GM12878 (cell line): ENCODE measurements at regions not wholly inside any gene's neighbourhood (a gene's known extent, or its start where the extent isn't known, plus 50 kb on each side); places are given as distances from the start of the nearest gene placed in this dataset.

Experiments used
- ATAC-seq: fragments of 200-7000 bp; cut with Tn5 transposase; 3 replicates; pipeline ENCODE4 v1.9.1; 2020; ENCODE audit warnings: mild to moderate bottlenecking, moderate library complexity
- BruUV-seq: library from RNA; stranded (reverse); fragments of 400-500 nt; replicated peaks from 2 replicates; lab custom pipeline; 2021; lab: Mats Ljungman, UMichigan
- CTCF ChIA-PET: fragments of 300-600 bp; sonication (Branson Sonifier 250); formaldehyde crosslinking; extraction: SDS; loops from one replicate; lab custom pipeline; 2021; ENCODE audit warnings: inconsistent platforms; lab: Yijun Ruan, JAX
- POLR2A ChIA-PET: fragments of 350-600 bp; formaldehyde crosslinking; extraction: SDS; loops from one replicate; lab custom pipeline; 2021; ENCODE audit warnings: inconsistent platforms; lab: Charles Lee
- RAD21 ChIA-PET: fragments of 300-600 bp; sonication (Branson Sonifier 250); formaldehyde crosslinking; loops from one replicate; lab custom pipeline; 2023; ENCODE audit warnings: antibody characterized with exemption; ENCODE audit not compliant: unreplicated experiment; lab: Charles Lee
- SMC1A ChIA-PET: fragments of 300-600 bp; sonication (Branson Sonifier 250); formaldehyde crosslinking; loops from one replicate; lab custom pipeline; 2023; ENCODE audit not compliant: unreplicated experiment, uncharacterized antibody; lab: Charles Lee
- DNase-seq: peaks from one replicate; pipeline ENCODE4 v3.0.0-alpha.2; 2011; ENCODE audit warnings: low read depth, low spot score
- FAIRE-seq: peaks from 3 replicates; lab custom pipeline; 2011; peaks lifted over from hg19 to GRCh38; lab: Jason Lieb, UNC
- H2AFZ ChIP-seq: 2 replicates; pipeline ENCODE4 v1.6.0; 2011; ENCODE audit warnings: low read depth, low read length, control low read depth; ENCODE audit not compliant: control insufficient read depth
- H3K27ac ChIP-seq: 2 replicates; pipeline ENCODE4 v1.5.1; 2011; ENCODE audit warnings: control low read depth; ENCODE audit not compliant: control insufficient read depth, insufficient read depth
- H3K27me3 ChIP-seq, 2 experiments: replicated peaks in 1 of 2; 2 replicates each; pipeline versions ENCODE4 v1.6.0 to v1.6.1; 2011; ENCODE audit warnings: low read length in 1 of 2; ENCODE audit not compliant: control insufficient read depth in 2 of 2, insufficient read depth in 2 of 2
- H3K36me3 ChIP-seq, 2 experiments: 2 replicates each; pipeline ENCODE4 v1.5.1; 2011; ENCODE audit warnings: low read length in 1 of 2; ENCODE audit not compliant: control insufficient read depth in 2 of 2, insufficient read depth in 2 of 2
- H3K4me1 ChIP-seq: 2 replicates; pipeline ENCODE4 v1.6.1; 2011; ENCODE audit warnings: mild to moderate bottlenecking, low read length, moderate library complexity, mixed read lengths; ENCODE audit not compliant: control insufficient read depth, insufficient read depth
- H3K4me2 ChIP-seq: 2 replicates; pipeline ENCODE4 v1.6.0; 2011; ENCODE audit warnings: control low read depth; ENCODE audit not compliant: control insufficient read depth, insufficient read depth
- H3K4me3 ChIP-seq: fragments of 200-600 bp; sonication (generic); 2 replicates; pipeline ENCODE4 v1.5.1; 2016
- H3K79me2 ChIP-seq: 2 replicates; pipeline ENCODE4 v1.6.0; 2011; ENCODE audit warnings: low read length; ENCODE audit not compliant: control insufficient read depth, insufficient read depth
- H3K9ac ChIP-seq: 2 replicates; pipeline ENCODE4 v1.8.0; 2011; ENCODE audit warnings: low read length, control low read depth, mixed read lengths; ENCODE audit not compliant: control insufficient read depth, insufficient read depth
- H3K9me3 ChIP-seq: replicated peaks from 3 replicates; pipeline ENCODE4 v1.5.1; 2011; ENCODE audit warnings: mild to moderate bottlenecking, low read length; ENCODE audit not compliant: control insufficient read depth, insufficient read depth
- H4K20me1 ChIP-seq: 2 replicates; pipeline ENCODE4 v1.6.0; 2011; ENCODE audit not compliant: control insufficient read depth, insufficient read depth
- ATF7 ChIP-seq: fragments of 450-650 bp; IDR thresholded peaks from 2 replicates; pipeline ENCODE4 v1.6.1; 2016; ENCODE audit warnings: low read depth, mild to moderate bottlenecking
- CHD1 ChIP-seq: IDR thresholded peaks from 2 replicates; pipeline ENCODE4 v1.6.1; 2012; ENCODE audit warnings: low read depth, low read length, improper control_type of control experiment
- ETV6 ChIP-seq, 2 experiments: fragments of 450-650 bp in 1 of 2; IDR thresholded peaks in 1 of 2; conservative IDR thresholded peaks in 1 of 2; 2 replicates each; pipeline ENCODE4 v1.6.1; 2014; ENCODE audit warnings: antibody characterized with exemption in 1 of 2, borderline replicate concordance in 1 of 2, low read depth in 1 of 2, mild to moderate bottlenecking in 1 of 2, moderate library complexity in 1 of 2
- GATAD2B ChIP-seq: fragments of 450-650 bp; conservative IDR thresholded peaks from 2 replicates; pipeline ENCODE4 v1.6.1; 2017; ENCODE audit warnings: low read depth, mild to moderate bottlenecking, moderate library complexity
- HDAC2 ChIP-seq: fragments of 200-600 bp; sonication (generic); IDR thresholded peaks from 2 replicates; pipeline ENCODE4 v1.6.1; 2017
- MYB ChIP-seq: fragments of 150-350 bp; IDR thresholded peaks from 2 replicates; pipeline ENCODE4 v1.6.1; 2014; ENCODE audit warnings: mild to moderate bottlenecking, low read depth, low read length, borderline replicate concordance
- NKRF ChIP-seq: fragments of 450-650 bp; conservative IDR thresholded peaks from 2 replicates; pipeline ENCODE4 v1.6.1; 2017; ENCODE audit warnings: mild to moderate bottlenecking, moderate library complexity
- NR2C1 ChIP-seq: fragments of 450-650 bp; IDR thresholded peaks from 2 replicates; pipeline ENCODE4 v1.6.1; 2017; ENCODE audit warnings: antibody characterized with exemption, mild to moderate bottlenecking, moderate library complexity
- PAX5 ChIP-seq: IDR thresholded peaks from 2 replicates; pipeline ENCODE4 v1.6.1; 2011; ENCODE audit warnings: low read depth, low read length, borderline replicate concordance
- PKNOX1 ChIP-seq: fragments of 450-650 bp; IDR thresholded peaks from 2 replicates; pipeline ENCODE4 v1.6.1; 2016; ENCODE audit warnings: mild to moderate bottlenecking
- RAD21 ChIP-seq: IDR thresholded peaks from 2 replicates; pipeline ENCODE4 v1.6.1; 2011; ENCODE audit warnings: mild to moderate bottlenecking, low read depth, low read length, moderate library complexity; ENCODE audit not compliant: insufficient read depth
- RB1 ChIP-seq: fragments of 450-650 bp; formaldehyde crosslinking; IDR thresholded peaks from 2 replicates; pipeline ENCODE4 v1.6.1; 2017; ENCODE audit warnings: mild to moderate bottlenecking, borderline replicate concordance
- RCOR1 ChIP-seq: conservative IDR thresholded peaks from 2 replicates; pipeline ENCODE4 v1.6.1; 2012; ENCODE audit warnings: low read depth, low read length, improper control_type of control experiment
- RUNX3 ChIP-seq: IDR thresholded peaks from 2 replicates; pipeline ENCODE4 v1.6.1; 2012; ENCODE audit warnings: low read length, inconsistent platforms
- WRNIP1 ChIP-seq: IDR thresholded peaks from 2 replicates; pipeline ENCODE4 v1.6.1; 2011; ENCODE audit warnings: low read depth, low read length, improper control_type of control experiment, borderline replicate concordance
- ZNF217 ChIP-seq: fragments of 450-650 bp; IDR thresholded peaks from 2 replicates; pipeline ENCODE4 v1.6.1; 2017; ENCODE audit warnings: antibody characterized with exemption, mild to moderate bottlenecking
- WGBS: methylation state at CpG from one replicate; pipeline ENCODE4 v1.1.6; 2016; ENCODE audit warnings: low lambda C conversion rate; ENCODE audit not compliant: insufficient replicate concordance, insufficient coverage; ENCODE audit errors: missing lambda C conversion rate; 5-methylcytosine and 5-hydroxymethylcytosine counted together
- in situ Hi-C: fragments of 300-500 bp; cut with MboI; formaldehyde crosslinking; loops from 9 replicates; pipeline ENCODE4 v1.14.3; 2018; ENCODE audit warnings: mixed read lengths
- intact Hi-C: fragments of 100-400 bp; cut with micrococcal nuclease; formaldehyde crosslinking; loops from one replicate; pipeline ENCODE4 v1.14.2; 2022; ENCODE audit not compliant: unreplicated experiment

GRCh38 chr13:73235385-73235784 is 176.6 kb downstream of the KLF5 start:
- RAD21 ChIA-PET: no interaction called here
- BruUV-seq: no TSS peak
- POLR2A ChIA-PET: no interaction called here
- Histone ChIP-seq H3K9ac (no peak overlapping the region), H3K27me3 (no peaks in the 10 kb centered on the region), H3K27ac (no peak overlapping the region), H3K4me1 (no peaks in the 10 kb centered on the region), H3K79me2 (no peaks in the 10 kb centered on the region), H4K20me1 (no peaks in the 10 kb centered on the region), H3K4me2 (no peak overlapping the region), H3K36me3 (no peaks in the 10 kb centered on the region), H2AFZ (no peak overlapping the region), H3K9me3 (no peaks in the 10 kb centered on the region)
- CTCF ChIA-PET: no interaction called here
- FAIRE-seq: no peak
- in situ Hi-C loops (no loop called here), intact Hi-C loops (no loop called here)
- SMC1A ChIA-PET: no interaction called here
- 79% methylated on average over 13 of the region's 13 CpGs for WGBS
- TF ChIP-seq ETV6 (conservative IDR thresholded peaks at IDR 0.05 in 1 of 2, IDR thresholded peaks at IDR 0.05 in 1 of 2; ENCODE audit: borderline replicate concordance in 1 of 2, low read depth in 1 of 2) (no peak), RCOR1 (no peak), RUNX3 (no peak), WRNIP1 (no peak), RB1 (no peak), PKNOX1 (no peak), PAX5 (no peak), HDAC2 (no peak), RAD21 (no peak), NR2C1 (no peak), CHD1 (no peak), MYB (no peak), ZNF217 (no peak), GATAD2B (no peak), NKRF (no peak), ATF7 (no peak)
- TF ChIP-seq, all 136 proteins: peak for 0
- DNase-seq (no peak), ATAC-seq (no peak)
- H3K4me3 ChIP-seq: no peak overlapping the region
